G401.6 (cell line): ENCODE measurements at regions not wholly inside any gene's neighbourhood (a gene's known extent, or its start where the extent isn't known, plus 50 kb on each side); places are given as distances from the start of the nearest gene placed in this dataset.

ENCODE experiments used
- FAIRE-seq: peaks from 2 replicates; lab custom pipeline; 2012; peaks lifted over from hg19 to GRCh38; lab: Jason Lieb, UNC

- FAIRE-seq = no peak
Measured at GRCh38 chr6:1482381-1483166, 93.2 kb downstream of the FOXF2 start.

- no peak for FAIRE-seq
Measured at GRCh38 chr6:1485678-1486077, 96.3 kb downstream of the FOXF2 start.

- FAIRE-seq = no peak
Measured at GRCh38 chr6:1486387-1486786, 97.0 kb downstream of the FOXF2 start.

GRCh38 chr6:1487239-1487638, 97.9 kb downstream of the FOXF2 start:
- FAIRE-seq = no peak

- FAIRE-seq = no peak
Measured at GRCh38 chr6:1491025-1491424, 101.6 kb downstream of the FOXF2 start.

- peak; percentile 30 for FAIRE-seq
Measured at GRCh38 chr6:1491591-1492319, 102.4 kb downstream of the FOXF2 start.

GRCh38 chr6:1494671-1495070, 105.3 kb downstream of the FOXF2 start:
- no peak for FAIRE-seq

- no peak for FAIRE-seq
Measured at GRCh38 chr6:1495344-1495743, 106.0 kb downstream of the FOXF2 start.

- no peak for FAIRE-seq
Measured at GRCh38 chr6:1496092-1496491, 106.7 kb downstream of the FOXF2 start.

- no peak for FAIRE-seq
Measured at GRCh38 chr6:1496836-1497760, 107.7 kb downstream of the FOXF2 start.

GRCh38 chr6:1497761-1498105, 108.4 kb downstream of the FOXF2 start:
- FAIRE-seq = no peak

GRCh38 chr6:1498491-1499113, 109.2 kb downstream of the FOXF2 start:
- FAIRE-seq = no peak

GRCh38 chr6:1499777-1500176, 109.9 kb upstream of the FOXC1 start:
- no peak for FAIRE-seq

- FAIRE-seq = no peak
Measured at GRCh38 chr6:1500913-1501312, 108.8 kb upstream of the FOXC1 start.

- FAIRE-seq = no peak
Measured at GRCh38 chr6:1502041-1502440, 107.7 kb upstream of the FOXC1 start.

GRCh38 chr6:1503811-1504210, 105.9 kb upstream of the FOXC1 start:
- FAIRE-seq = no peak

- FAIRE-seq = no peak
Measured at GRCh38 chr6:1504465-1504864, 105.2 kb upstream of the FOXC1 start.

GRCh38 chr6:1507251-1507650, 102.5 kb upstream of the FOXC1 start:
- no peak for FAIRE-seq

GRCh38 chr6:1509241-1509640, 100.5 kb upstream of the FOXC1 start:
- no peak for FAIRE-seq

- FAIRE-seq = no peak
Measured at GRCh38 chr6:1510239-1510638, 99.5 kb upstream of the FOXC1 start.

GRCh38 chr6:1513215-1513780, 96.4 kb upstream of the FOXC1 start:
- FAIRE-seq = no peak

GRCh38 chr6:1514078-1514477, 95.6 kb upstream of the FOXC1 start:
- no peak for FAIRE-seq
